ENCODE measurements at regions not wholly inside any gene's neighbourhood (a gene's known extent, or its start where the extent isn't known, plus 50 kb on each side); places are given as distances from the start of the nearest gene placed in this dataset.

GRCh38 chr3:102194760-102195159, 240.1 kb upstream of the ZPLD1 start:
- TF ChIP-seq CTCF (IDR thresholded peaks at IDR 0.05) (no peak), EZH2 (IDR thresholded peaks at IDR 0.05; ENCODE audit: borderline replicate concordance, insufficient read depth, low read depth, low read length, poor library complexity, severe bottlenecking) (no peak)

Measured in B cell (primary cell).